ENCODE measurements at regions not wholly inside any gene's neighbourhood (a gene's known extent, or its start where the extent isn't known, plus 50 kb on each side); places are given as distances from the start of the nearest gene placed in this dataset.

DNA sequence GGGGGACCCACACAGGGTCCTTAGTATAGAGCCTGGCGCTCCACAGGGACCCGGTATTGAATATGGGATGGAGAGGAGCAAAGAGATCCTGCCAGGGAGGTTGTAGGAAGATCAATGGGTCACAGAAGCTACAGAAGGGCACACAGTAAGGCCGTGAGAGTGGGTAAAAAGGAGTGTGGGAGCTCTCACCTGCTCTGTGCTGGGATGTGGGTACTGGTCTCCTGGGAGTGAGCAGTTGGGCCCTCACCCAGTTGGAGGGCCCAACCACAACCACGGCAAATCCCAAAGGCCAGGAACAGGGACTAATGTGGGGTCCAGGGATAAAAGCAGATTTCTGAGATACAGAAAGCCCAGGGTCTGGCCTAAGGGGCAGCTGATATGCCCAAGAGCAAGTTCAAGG, 59.9 kb upstream of the SMOX start:
- no peaks in the 10 kb centered on the region for H3K27me3 ChIP-seq
- H3K27ac ChIP-seq: no peak overlapping the region
- H3K36me3 ChIP-seq: no peaks in the 10 kb centered on the region
- H3K9me3 ChIP-seq: no peaks in the 10 kb centered on the region
- no peak for DNase-seq (ENCODE audit: low spot score in 2 of 2)
- no peak overlapping the region for H3K4me3 ChIP-seq
- WGBS: 96% methylated on average over 4 of the region's 4 CpGs
- H3K4me1 ChIP-seq: peaks cover 9% of the 10 kb centered on the region
- TF ChIP-seq EP300 (IDR thresholded peaks at IDR 0.05) (no peak), POLR2AphosphoS5 (IDR thresholded peaks at IDR 0.05) (no peak), POLR2A (IDR thresholded peaks at IDR 0.05) (no peak)
- TF ChIP-seq, protein P1, sequence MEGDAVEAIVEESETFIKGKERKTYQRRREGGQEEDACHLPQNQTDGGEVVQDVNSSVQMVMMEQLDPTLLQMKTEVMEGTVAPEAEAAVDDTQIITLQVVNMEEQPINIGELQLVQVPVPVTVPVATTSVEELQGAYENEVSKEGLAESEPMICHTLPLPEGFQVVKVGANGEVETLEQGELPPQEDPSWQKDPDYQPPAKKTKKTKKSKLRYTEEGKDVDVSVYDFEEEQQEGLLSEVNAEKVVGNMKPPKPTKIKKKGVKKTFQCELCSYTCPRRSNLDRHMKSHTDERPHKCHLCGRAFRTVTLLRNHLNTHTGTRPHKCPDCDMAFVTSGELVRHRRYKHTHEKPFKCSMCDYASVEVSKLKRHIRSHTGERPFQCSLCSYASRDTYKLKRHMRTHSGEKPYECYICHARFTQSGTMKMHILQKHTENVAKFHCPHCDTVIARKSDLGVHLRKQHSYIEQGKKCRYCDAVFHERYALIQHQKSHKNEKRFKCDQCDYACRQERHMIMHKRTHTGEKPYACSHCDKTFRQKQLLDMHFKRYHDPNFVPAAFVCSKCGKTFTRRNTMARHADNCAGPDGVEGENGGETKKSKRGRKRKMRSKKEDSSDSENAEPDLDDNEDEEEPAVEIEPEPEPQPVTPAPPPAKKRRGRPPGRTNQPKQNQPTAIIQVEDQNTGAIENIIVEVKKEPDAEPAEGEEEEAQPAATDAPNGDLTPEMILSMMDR (IDR thresholded peaks at IDR 0.05): no peak

DNA sequence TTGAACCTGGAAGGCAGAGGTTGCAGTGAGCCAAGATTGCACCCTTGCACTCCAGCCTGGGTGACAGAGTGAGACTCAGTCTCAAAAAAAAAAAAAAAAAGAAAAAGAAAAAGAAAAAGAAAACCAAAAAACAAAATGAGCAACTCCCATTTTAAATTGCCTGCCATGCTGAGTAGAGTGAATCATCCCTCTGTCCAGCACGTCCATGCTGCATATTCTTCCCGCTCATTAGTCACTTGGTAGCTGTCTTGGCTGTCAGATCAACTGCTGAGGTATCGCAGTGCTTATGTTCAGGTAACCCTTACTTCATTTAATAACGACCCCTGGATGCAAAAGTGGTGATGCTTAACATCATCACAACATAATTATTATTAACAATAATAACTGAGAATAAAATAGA, 60.7 kb upstream of the SMOX start:
- H3K27ac ChIP-seq: no peak overlapping the region
- H3K4me1 ChIP-seq: peaks cover 14% of the 10 kb centered on the region
- DNase-seq (ENCODE audit: low spot score in 2 of 2): no peak
- WGBS: 78% methylated on average over 4 of the region's 4 CpGs
- no peaks in the 10 kb centered on the region for H3K27me3 ChIP-seq
- no peak for TF ChIP-seq POLR2A (IDR thresholded peaks at IDR 0.05)
- TF ChIP-seq, protein P1 (IDR thresholded peaks at IDR 0.05): no peak
- no peak for TF ChIP-seq POLR2AphosphoS5 (IDR thresholded peaks at IDR 0.05)
- TF ChIP-seq EP300 (IDR thresholded peaks at IDR 0.05): no peak
- H3K36me3 ChIP-seq: no peaks in the 10 kb centered on the region
- H3K9me3 ChIP-seq: no peaks in the 10 kb centered on the region
- no peak overlapping the region for H3K4me3 ChIP-seq

DNA sequence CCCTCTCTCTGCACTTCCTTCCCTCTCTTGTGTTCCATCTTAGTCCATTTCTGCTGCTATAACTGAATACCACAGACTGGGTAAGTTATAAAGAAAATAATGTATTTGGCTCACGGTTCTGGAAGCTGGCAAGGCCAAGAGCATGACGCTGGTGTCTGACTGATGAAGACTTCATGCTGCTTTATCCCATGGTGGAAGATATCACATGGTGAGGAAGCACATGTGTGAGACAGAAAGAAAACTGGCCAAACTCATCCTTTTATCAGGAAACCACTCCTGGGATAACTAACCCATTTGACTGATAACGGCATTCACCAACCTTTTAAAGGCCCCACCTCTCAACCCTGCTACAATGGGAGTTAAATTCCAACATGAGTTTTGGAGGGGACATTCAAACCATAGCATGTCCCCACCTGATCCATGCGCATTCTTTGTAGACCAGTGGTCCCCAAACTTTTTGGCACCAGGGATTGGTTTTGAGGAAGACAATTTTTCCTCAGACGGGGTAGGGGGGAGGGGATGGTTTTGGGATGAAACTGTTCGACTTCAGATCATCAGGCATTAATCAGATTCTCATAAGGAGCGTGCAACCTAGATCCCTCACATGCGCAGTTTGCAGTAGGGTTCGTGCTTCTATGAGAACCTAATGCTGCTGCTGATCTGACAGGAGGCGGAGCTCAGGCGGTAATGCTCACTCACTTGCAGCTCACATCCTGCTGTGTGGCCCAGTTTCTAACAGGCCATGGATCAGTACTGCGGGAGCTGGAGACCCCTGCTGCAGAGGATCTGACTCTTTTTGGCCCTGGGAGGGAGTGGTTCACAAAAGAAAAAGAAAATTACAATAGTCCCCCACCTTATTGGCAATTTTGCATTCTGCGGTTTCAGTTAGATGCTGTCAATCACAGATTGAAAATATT, 61.6 kb upstream of the SMOX start:
- Histone ChIP-seq H3K4me3 (no peak overlapping the region), H3K9me3 (no peaks in the 10 kb centered on the region), H3K36me3 (no peaks in the 10 kb centered on the region), H3K4me1 (peaks cover 21% of the 10 kb centered on the region), H3K27me3 (no peaks in the 10 kb centered on the region), H3K27ac (no peak overlapping the region)
- WGBS: 90% methylated on average over 13 of the region's 13 CpGs
- no peak for DNase-seq (ENCODE audit: low spot score in 2 of 2)
- TF ChIP-seq POLR2AphosphoS5 (IDR thresholded peaks at IDR 0.05) (no peak), EP300 (IDR thresholded peaks at IDR 0.05) (no peak), POLR2A (IDR thresholded peaks at IDR 0.05) (no peak)
- TF ChIP-seq, protein P1 (IDR thresholded peaks at IDR 0.05): no peak

DNA sequence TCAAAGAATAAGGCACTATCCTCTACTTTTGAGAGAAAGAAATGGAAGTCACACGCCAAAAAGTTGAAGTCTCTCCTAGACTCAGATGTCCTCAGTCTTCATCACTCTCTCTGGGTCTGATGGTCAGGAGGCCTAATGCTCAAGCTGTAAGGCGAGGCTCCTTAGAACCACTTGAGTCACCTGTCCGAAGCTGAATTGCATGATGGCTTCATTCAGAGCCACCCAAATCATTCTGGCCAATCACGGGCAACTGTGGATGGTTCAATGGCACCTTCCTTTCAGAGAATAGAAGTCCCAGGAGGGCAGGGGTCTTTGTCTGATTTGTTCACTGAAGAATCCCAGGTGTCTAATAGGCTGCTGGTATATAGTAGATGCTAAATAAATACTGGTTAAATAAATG, 63.9 kb upstream of the SMOX start:
- Histone ChIP-seq H3K27me3 (no peaks in the 10 kb centered on the region), H3K27ac (no peak overlapping the region), H3K9me3 (no peaks in the 10 kb centered on the region), H3K4me3 (no peak overlapping the region), H3K4me1 (peaks cover 21% of the 10 kb centered on the region), H3K36me3 (no peaks in the 10 kb centered on the region)
- TF ChIP-seq POLR2AphosphoS5 (IDR thresholded peaks at IDR 0.05) (no peak), POLR2A (IDR thresholded peaks at IDR 0.05) (no peak), EP300 (IDR thresholded peaks at IDR 0.05) (no peak)
- TF ChIP-seq, protein P1 (IDR thresholded peaks at IDR 0.05): no peak
- WGBS: 59% methylated on average over 4 of the region's 4 CpGs
- DNase-seq (ENCODE audit: low spot score in 2 of 2): no peak

DNA sequence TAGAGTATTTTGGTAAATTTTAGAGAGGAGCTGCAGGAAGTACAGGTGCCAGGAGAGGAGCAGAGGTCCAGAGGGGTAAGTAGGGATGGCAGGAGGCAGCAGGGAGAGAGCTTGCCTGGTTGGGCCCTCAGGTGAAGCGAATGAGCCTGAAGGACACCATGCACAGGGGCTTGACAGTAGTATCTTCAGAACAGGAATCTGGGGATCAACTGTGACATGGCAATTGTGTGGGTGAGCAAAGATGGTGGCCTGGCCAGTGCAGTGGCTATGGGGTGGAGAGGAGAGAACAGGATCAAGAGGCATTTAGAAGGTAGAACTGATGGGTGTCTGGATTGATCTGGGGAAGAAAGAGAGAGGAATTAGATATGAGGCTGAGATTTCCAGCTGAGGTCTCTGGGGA, 64.5 kb upstream of the SMOX start:
- 96% methylated on average over 1 of the region's 1 CpG for WGBS
- no peak overlapping the region for H3K27ac ChIP-seq

More for the DNA sequence above, 64.5 kb upstream of the SMOX start:
- H3K27me3 ChIP-seq: no peaks in the 10 kb centered on the region
- no peaks in the 10 kb centered on the region for H3K9me3 ChIP-seq
- H3K4me3 ChIP-seq: no peak overlapping the region
- no peak for DNase-seq (ENCODE audit: low spot score in 2 of 2)
- TF ChIP-seq POLR2AphosphoS5 (IDR thresholded peaks at IDR 0.05) (no peak), POLR2A (IDR thresholded peaks at IDR 0.05) (no peak), EP300 (IDR thresholded peaks at IDR 0.05) (no peak)
- TF ChIP-seq, protein P1 (IDR thresholded peaks at IDR 0.05): no peak
- no peaks in the 10 kb centered on the region for H3K36me3 ChIP-seq
- H3K4me1 ChIP-seq: peaks cover 21% of the 10 kb centered on the region

Data from suprapubic skin (tissue), 4 donors.